HEK293T (cell line): ENCODE measurements at regions not wholly inside any gene's neighbourhood (a gene's known extent, or its start where the extent isn't known, plus 50 kb on each side); places are given as distances from the start of the nearest gene placed in this dataset.

Experiments
- CTCF ChIA-PET: fragments of 350-600 bp; formaldehyde crosslinking; extraction: SDS; loops from one replicate; lab custom pipeline; 2021; ENCODE audit warnings: antibody characterized with exemption, inconsistent platforms; lab: Yijun Ruan, JAX
- POLR2A ChIA-PET: fragments of 350-600 bp; formaldehyde crosslinking; extraction: SDS; loops from one replicate; lab custom pipeline; 2020; ENCODE audit warnings: antibody characterized with exemption, inconsistent platforms; lab: Yijun Ruan, JAX
- DNase-seq: peaks from one replicate; pipeline ENCODE4 v3.0.0; 2012; ENCODE audit warnings: mixed read lengths; ENCODE audit errors: extremely low spot score
- ARNT ChIP-seq: fragments of 450-650 bp; IDR thresholded peaks from 2 replicates; pipeline ENCODE4 v1.6.1; 2017; ENCODE audit warnings: mild to moderate bottlenecking
- BHLHE40 ChIP-seq: fragments of 450-650 bp; IDR thresholded peaks from 2 replicates; pipeline ENCODE4 v1.6.1; 2016; ENCODE audit warnings: mild to moderate bottlenecking, moderate library complexity, borderline replicate concordance
- CTBP1 ChIP-seq: fragments of 450-650 bp; IDR thresholded peaks from 2 replicates; pipeline ENCODE4 v1.6.1; 2016; ENCODE audit warnings: borderline replicate concordance
- ELF4 ChIP-seq: fragments of 450-650 bp; IDR thresholded peaks from 2 replicates; pipeline ENCODE4 v1.6.1; 2017; ENCODE audit warnings: antibody characterized with exemption
- FOXA1 ChIP-seq: fragments of 450-650 bp; IDR thresholded peaks from 2 replicates; pipeline ENCODE4 v1.6.1; 2016; ENCODE audit warnings: mild to moderate bottlenecking
- FOXK2 ChIP-seq: fragments of 450-650 bp; IDR thresholded peaks from 2 replicates; pipeline ENCODE4 v1.6.1; 2016; ENCODE audit warnings: mild to moderate bottlenecking
- FOXM1 ChIP-seq: fragments of 450-650 bp; IDR thresholded peaks from 2 replicates; pipeline ENCODE4 v1.6.1; 2017; ENCODE audit warnings: mild to moderate bottlenecking, borderline replicate concordance
- HDGF ChIP-seq: fragments of 450-650 bp; IDR thresholded peaks from 2 replicates; pipeline ENCODE4 v1.6.1; 2017; ENCODE audit warnings: antibody characterized with exemption, borderline replicate concordance
- L3MBTL2 ChIP-seq: fragments of 450-650 bp; conservative IDR thresholded peaks from 2 replicates; pipeline ENCODE4 v1.6.1; 2016; ENCODE audit warnings: mild to moderate bottlenecking
- LEF1 ChIP-seq: fragments of 450-650 bp; IDR thresholded peaks from 2 replicates; pipeline ENCODE4 v1.6.1; 2017; ENCODE audit warnings: mild to moderate bottlenecking, borderline replicate concordance
- NFRKB ChIP-seq: fragments of 450-650 bp; IDR thresholded peaks from 2 replicates; pipeline ENCODE4 v1.6.1; 2016; ENCODE audit warnings: mild to moderate bottlenecking, moderate library complexity
- SP1 ChIP-seq: fragments of 450-650 bp; IDR thresholded peaks from 2 replicates; pipeline ENCODE4 v1.6.1; 2017
- SUZ12 ChIP-seq: fragments of 450-650 bp; IDR thresholded peaks from 2 replicates; pipeline ENCODE4 v1.6.1; 2016; ENCODE audit warnings: mild to moderate bottlenecking
- TARDBP ChIP-seq: fragments of 450-650 bp; IDR thresholded peaks from 2 replicates; pipeline ENCODE4 v1.6.1; 2016
- ZNF384 ChIP-seq: fragments of 450-650 bp; IDR thresholded peaks from 2 replicates; pipeline ENCODE4 v1.6.1; 2016
- TF ChIP-seq, protein P1 (sequence below): fragments of 450-650 bp; IDR thresholded peaks from 2 replicates; pipeline ENCODE4 v1.6.1; 2016

DNA sequence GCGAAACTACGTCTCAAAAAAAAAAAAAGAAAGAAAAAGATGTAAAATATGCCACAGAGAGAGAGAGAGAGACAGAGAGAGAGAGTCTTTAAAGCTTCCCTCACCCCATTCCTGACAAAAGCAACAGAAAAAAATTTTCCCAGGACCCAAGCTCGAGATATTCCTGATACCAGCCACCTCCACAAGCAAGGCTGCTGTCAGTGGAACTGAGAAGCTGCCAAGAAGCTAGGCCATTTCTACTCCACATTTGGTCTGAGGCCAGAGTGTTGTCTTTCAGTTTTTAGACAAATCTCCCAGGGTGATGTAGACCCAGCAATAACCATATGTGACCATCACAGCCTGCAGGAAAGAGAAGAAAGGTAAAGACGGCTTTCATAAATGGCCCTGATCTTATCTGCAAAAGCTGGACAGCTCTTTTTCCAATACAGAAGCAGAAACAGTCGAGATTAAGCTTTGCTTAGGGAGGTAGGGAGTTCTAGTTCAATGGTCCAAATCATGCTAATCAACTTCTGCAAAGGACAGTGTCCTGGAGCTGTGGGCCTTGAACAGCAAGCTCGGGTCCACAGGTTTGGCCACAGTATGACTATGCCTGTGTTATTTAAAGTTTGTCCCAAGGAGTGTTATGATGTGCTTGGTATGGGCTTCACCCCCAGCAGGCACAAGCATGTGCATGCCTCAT lies 130.3 kb upstream of the NUDT4 start:
- DNase-seq = no peak
- TF ChIP-seq CTBP1 = no peak
- no peak for TF ChIP-seq ZNF384
- TF ChIP-seq L3MBTL2 = no peak
- TF ChIP-seq BHLHE40 = no peak
- no peak for TF ChIP-seq SUZ12
- no peak for TF ChIP-seq FOXK2
- TF ChIP-seq ARNT = no peak
- TF ChIP-seq HDGF = no peak
- ChIA-PET CTCF (interaction anchor here (0.6 kb wide), 1 partner anchor 36 kb away, joined by 3 read pairs; no protein-coding TSS in a partner anchor), POLR2A (no interaction called here)

GRCh38 chr12:93252221-93252620 lies 125.5 kb upstream of the NUDT4 start:
- ChIA-PET CTCF (no interaction called here), POLR2A (interaction anchor here (0.8 kb wide), 1 partner anchor 471 kb away, joined by 3 read pairs; no protein-coding TSS in a partner anchor)
- no peak for DNase-seq
- TF ChIP-seq LEF1 (no peak), FOXK2 (no peak), L3MBTL2 (no peak), TARDBP (no peak), FOXA1 (no peak), FOXM1 (no peak), SUZ12 (no peak), BHLHE40 (no peak), NFRKB (no peak), SP1 (no peak), HDGF (no peak), ARNT (no peak), ELF4 (no peak), CTBP1 (no peak), ZNF384 (no peak)
- TF ChIP-seq, protein P1, sequence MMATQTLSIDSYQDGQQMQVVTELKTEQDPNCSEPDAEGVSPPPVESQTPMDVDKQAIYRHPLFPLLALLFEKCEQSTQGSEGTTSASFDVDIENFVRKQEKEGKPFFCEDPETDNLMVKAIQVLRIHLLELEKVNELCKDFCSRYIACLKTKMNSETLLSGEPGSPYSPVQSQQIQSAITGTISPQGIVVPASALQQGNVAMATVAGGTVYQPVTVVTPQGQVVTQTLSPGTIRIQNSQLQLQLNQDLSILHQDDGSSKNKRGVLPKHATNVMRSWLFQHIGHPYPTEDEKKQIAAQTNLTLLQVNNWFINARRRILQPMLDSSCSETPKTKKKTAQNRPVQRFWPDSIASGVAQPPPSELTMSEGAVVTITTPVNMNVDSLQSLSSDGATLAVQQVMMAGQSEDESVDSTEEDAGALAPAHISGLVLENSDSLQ = no peak

DNA sequence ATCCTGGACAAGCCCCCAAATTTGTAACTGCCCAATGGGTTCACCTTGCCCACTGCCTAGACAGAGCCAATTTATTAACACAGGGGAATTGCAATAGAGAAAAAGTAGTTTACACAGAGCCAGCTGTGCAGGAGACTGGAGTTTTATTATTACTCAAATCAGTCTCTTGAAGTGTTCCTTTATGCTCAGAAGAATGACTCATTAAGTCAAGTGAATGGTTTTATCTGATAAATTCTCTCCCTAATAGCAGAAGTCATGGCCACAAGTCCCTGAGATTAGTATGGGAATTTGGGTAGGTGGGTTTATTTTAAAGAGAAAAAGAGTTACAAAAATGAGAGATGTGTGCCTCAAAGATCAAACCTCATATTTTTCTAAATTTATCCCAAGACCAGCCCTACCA lies 122.8 kb upstream of the NUDT4 start:
- no peak for TF ChIP-seq ELF4
- TF ChIP-seq, protein P1 = no peak
- TF ChIP-seq FOXK2 = no peak
- TF ChIP-seq ZNF384 = no peak
- no peak for TF ChIP-seq NFRKB
- TF ChIP-seq SUZ12 = no peak
- no peak for TF ChIP-seq TARDBP
- no peak for TF ChIP-seq FOXM1
- TF ChIP-seq CTBP1 = no peak
- TF ChIP-seq BHLHE40 = no peak
- TF ChIP-seq SP1 = no peak
- TF ChIP-seq LEF1 = no peak
- no peak for TF ChIP-seq L3MBTL2
- no peak for TF ChIP-seq HDGF
- no peak for TF ChIP-seq FOXA1
- TF ChIP-seq ARNT = no peak
- DNase-seq = no peak
- ChIA-PET POLR2A (no interaction called here), CTCF (interaction anchor here (0.6 kb wide), 1 partner anchor 76 kb away, joined by 3 read pairs; no protein-coding TSS in a partner anchor)

- TF ChIP-seq CTBP1 (no peak), NFRKB (no peak), SP1 (no peak), FOXA1 (no peak), ARNT (no peak), FOXK2 (no peak), TARDBP (no peak), ELF4 (no peak), LEF1 (no peak), ZNF384 (no peak), BHLHE40 (no peak), SUZ12 (no peak), FOXM1 (no peak), HDGF (no peak), L3MBTL2 (no peak)
- TF ChIP-seq, protein P1 = no peak
- ChIA-PET POLR2A (no interaction called here), CTCF (no interaction called here)
- no peak for DNase-seq
Measured at GRCh38 chr12:93256256-93256969, 121.3 kb upstream of the NUDT4 start.

DNA sequence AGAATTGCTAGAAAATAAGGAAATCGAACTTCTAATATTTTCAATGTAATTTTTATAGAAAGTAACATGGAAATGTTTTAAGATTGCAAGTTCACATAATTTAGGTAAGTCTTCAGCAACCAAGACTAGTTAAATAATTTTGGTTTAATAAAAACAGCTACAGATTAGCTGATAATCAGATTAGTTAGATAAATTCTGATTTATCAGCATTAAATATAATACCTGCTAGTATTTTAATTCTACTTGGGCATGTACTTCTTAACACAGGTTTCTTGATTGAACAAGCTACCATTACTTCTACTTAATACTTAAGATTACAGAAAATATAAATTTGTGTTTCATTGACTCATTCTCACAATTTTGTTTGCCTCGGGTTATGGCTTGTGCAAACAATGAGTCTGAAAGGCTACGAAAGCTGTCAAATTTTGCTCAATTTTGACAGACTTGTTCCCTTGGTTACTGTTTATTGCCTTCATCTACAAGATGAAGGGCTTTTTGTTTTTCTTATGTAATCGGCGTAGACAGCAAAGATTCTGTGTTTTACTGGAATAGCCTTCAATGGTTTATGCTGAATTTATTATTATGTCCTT lies 116.1 kb upstream of the NUDT4 start:
- ChIA-PET CTCF (no interaction called here), POLR2A (no interaction called here)
- no peak for TF ChIP-seq NFRKB
- no peak for TF ChIP-seq LEF1
- TF ChIP-seq FOXK2 = no peak
- TF ChIP-seq, protein P1 = no peak
- TF ChIP-seq FOXA1 = no peak
- TF ChIP-seq HDGF = no peak
- TF ChIP-seq SUZ12 = no peak
- no peak for TF ChIP-seq ARNT
- TF ChIP-seq ZNF384 = no peak
- TF ChIP-seq TARDBP = no peak
- TF ChIP-seq ELF4 = no peak
- TF ChIP-seq FOXM1 = no peak
- TF ChIP-seq L3MBTL2 = no peak
- TF ChIP-seq CTBP1 = no peak
- no peak for TF ChIP-seq SP1
- no peak for TF ChIP-seq BHLHE40
- DNase-seq = no peak
